Erythroblast (primary cell): ENCODE measurements at regions not wholly inside any gene's neighbourhood (a gene's known extent, or its start where the extent isn't known, plus 50 kb on each side); places are given as distances from the start of the nearest gene placed in this dataset.

Experiments used
- GATA1 ChIP-seq: IDR thresholded peaks from 2 replicates; pipeline ENCODE4 v1.6.1; 2011; ENCODE audit warnings: low read depth, mild to moderate bottlenecking, control low read depth, low read length, moderate library complexity
- POLR2A ChIP-seq: IDR thresholded peaks from 2 replicates; pipeline ENCODE4 v1.6.1; 2011; ENCODE audit warnings: mild to moderate bottlenecking, low read length

DNA sequence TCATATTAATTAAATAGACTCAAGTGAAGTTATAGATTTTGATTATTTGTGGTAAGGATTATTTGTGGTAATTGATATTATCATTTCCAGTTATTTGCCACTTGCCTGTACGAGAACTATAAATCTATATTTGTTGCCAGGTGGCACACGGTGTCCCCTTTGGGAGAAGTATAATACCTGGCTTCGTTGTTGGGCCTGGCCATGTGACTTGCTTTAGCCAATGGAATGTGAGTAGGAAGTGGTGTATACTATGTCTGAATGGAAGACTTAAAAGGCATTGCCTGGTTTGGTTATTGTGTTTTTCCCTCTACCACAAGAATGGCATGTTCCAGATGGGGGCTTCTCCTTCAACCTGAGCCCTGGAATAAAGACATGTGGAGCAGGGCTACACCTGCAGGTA lies 228.1 kb downstream of the CDC5L start:
- TF ChIP-seq POLR2A (no peak), GATA1 (no peak)
